ENCODE measurements at regions not wholly inside any gene's neighbourhood (a gene's known extent, or its start where the extent isn't known, plus 50 kb on each side); places are given as distances from the start of the nearest gene placed in this dataset.
"Not testable (repeated sequence)": the region's sequence is repeated elsewhere in the genome, so short reads cannot be mapped to it uniquely, and the experiment has no call there.

- DNase-seq, result no peak
Observed at GRCh38 chr10:36440539-36440938, 684.9 kb upstream of the ANKRD30A start.

- DNase-seq, result no peak
Observed at GRCh38 chr10:36437367-36437766, 688.0 kb upstream of the ANKRD30A start.

DNA sequence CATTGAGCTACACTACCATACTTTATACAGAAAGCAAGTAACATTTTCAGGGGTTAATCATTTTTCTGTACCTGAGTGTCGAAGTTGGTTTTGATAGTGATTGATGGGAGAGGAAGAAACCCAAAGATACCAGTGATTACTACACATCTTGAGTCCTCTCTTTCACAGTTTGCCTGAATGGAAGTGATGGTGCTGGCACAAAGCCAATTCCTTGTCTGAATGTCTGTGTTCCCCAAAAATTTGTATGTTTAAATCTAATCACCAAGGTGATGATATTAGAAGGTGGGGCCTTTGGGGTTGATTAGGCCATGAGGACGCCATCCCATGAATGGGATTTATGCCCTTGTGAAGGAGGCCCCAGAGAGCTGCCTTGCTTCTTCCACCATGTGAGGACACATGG is 696.9 kb upstream of the ANKRD30A start:
- no peak for DNase-seq

- DNase-seq, result no peak
Observed at GRCh38 chr10:36425131-36425797, 700.1 kb upstream of the ANKRD30A start.

DNA sequence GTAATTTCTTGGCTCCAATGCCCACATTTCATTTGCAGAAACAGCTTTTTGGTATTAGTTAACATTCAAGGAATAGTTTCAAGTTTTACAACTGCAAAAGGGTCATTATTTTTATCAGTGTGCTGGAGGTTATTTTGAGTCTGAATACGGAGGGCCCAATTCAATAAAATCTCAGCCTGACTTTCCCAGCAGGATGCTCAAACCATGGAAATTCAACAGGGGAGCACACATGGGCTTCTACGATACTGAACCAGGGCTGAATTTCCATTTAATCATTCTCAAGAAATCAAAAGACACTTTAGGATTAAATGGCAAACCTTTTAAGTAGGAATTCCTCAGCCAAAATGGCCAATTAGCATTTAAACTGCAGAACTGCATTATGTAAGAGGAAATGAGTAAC is 700.9 kb upstream of the ANKRD30A start:
- no peak for DNase-seq

DNA sequence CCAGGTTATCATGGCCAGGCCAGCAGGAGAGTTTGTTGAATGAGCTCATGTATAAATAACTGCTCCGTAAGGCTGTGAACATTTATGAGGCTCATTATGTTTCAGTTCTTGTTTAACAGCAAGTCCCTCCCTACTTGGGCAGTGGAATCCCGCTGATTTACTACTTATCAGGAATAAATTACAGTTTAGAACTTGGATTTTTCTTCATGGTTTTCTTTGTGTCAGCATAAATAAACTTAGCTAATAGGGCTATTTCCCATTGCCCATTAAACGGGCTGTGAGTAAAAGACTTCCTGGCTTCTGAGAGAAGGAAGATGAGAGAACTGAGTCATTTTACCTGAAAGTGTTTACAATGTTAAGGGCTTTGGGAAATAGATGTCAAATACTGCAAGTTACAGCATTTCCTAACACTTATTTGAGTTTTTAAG is 701.6 kb upstream of the ANKRD30A start:
- no peak for DNase-seq

GRCh38 chr10:36421992-36422391 is 703.4 kb upstream of the ANKRD30A start:
- no peak for DNase-seq

GRCh38 chr10:36416513-36416912 is 708.9 kb upstream of the ANKRD30A start:
- DNase-seq, result no peak

DNA sequence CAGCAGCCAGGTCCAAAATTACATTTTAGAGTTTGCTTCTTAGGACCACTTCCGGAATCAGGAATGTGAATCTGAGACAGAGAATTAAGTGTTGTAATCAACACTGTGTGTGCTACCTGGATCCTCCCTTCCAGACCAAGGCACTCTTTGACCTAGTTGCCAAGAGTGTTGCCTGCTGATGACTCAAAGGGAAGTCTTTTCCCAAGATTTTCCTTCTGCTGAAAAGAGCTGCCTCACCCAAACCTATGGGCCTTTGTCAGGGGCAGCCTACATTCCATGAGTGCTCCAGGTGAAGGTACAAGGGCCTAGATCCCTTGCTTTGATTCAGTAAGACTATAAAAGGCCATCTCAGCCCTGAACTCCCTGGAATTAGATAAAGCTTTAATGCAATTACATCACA is 712.5 kb upstream of the ANKRD30A start:
- DNase-seq, result no peak

GRCh38 chr10:36400238-36400637 is 725.2 kb upstream of the ANKRD30A start:
- not testable (repeated sequence) for DNase-seq

DNA sequence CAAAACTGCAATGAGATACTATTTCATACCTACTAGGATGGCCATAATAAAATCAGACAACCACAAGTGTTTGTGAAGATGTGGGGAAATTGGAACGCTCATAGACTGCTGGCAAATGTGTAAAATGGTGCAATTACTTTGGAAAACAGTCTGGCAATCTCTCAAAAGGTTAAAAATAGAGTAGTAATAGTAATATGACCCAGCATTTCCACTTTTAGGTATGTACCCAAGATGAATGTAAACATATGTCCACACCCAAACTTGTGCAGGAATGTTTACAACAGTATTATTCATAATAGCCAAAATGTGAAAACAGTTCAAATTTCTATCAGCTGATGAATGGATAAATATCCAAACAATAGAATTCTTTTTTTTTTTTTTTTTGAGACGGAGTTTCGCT is 731.6 kb upstream of the ANKRD30A start:
- DNase-seq, result no peak

- DNase-seq, result no peak
Observed at GRCh38 chr10:36391405-36391804, 734.0 kb upstream of the ANKRD30A start.

- no peak for DNase-seq
Observed at GRCh38 chr10:36390221-36390620, 735.2 kb upstream of the ANKRD30A start.

- DNase-seq, result no peak
Observed at GRCh38 chr10:36388166-36388565, 737.2 kb upstream of the ANKRD30A start.

DNA sequence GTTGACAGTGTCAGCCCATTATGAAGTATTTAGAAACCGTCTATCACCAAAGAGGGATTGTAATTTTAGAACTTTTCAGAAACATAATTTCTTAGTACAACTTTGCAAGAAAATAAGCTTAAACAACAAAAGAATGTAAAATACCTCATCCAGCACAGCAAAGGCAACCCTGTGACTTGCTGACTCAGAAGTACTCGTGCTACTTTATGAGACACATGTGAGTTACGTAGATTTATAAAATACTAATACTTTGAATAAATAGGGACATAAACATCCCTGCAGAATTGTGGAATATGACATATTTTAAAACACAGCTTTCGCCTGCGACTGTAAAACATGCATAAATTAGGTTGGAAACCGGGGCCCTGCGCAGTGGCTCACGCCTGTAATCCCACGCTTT is 739.7 kb upstream of the ANKRD30A start:
- DNase-seq, result no peak

DNA sequence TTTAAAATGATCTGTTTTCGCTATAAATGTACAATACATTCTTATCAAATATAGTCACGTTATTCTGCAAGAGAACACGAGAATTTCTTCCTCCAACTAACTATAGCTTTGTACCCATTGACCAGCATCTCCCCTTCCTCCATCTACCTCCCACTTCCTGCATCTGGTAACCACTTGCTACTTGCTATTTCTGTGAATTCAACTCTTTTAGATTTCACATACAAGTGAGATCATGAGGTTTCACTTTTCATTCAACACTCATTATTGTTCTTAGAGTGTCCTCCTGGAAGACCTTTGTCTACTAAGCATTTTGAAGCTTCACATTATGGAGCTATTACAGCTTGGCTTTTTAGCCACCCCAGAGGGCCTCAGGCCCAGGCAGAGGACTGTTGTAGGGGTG is 741.3 kb upstream of the FZD8 start:
- DNase-seq, result no peak

GRCh38 chr10:36381748-36382147 is 739.7 kb upstream of the FZD8 start:
- DNase-seq, result no peak

DNA sequence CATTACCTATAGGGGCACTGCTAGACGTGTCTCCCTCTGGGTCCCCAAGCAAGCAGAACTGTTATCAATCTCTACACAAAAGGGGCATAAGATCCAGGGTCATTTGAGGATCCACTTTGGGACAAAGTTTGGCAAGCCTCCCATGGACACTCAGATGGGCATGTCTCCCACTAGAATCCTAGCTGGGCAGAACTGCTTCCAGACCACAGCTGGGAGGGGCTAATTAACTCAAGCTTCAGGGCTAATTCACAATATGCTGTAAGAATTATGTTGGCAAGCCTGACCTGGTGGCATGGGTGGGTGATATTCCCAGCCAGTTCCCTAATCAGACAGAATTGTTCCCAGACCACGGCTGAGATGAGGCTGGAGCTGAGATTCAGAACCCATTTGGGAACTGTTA is 738.4 kb upstream of the FZD8 start:
- no peak for DNase-seq

GRCh38 chr10:36375107-36375506 is 733.0 kb upstream of the FZD8 start:
- DNase-seq, result no peak

DNA sequence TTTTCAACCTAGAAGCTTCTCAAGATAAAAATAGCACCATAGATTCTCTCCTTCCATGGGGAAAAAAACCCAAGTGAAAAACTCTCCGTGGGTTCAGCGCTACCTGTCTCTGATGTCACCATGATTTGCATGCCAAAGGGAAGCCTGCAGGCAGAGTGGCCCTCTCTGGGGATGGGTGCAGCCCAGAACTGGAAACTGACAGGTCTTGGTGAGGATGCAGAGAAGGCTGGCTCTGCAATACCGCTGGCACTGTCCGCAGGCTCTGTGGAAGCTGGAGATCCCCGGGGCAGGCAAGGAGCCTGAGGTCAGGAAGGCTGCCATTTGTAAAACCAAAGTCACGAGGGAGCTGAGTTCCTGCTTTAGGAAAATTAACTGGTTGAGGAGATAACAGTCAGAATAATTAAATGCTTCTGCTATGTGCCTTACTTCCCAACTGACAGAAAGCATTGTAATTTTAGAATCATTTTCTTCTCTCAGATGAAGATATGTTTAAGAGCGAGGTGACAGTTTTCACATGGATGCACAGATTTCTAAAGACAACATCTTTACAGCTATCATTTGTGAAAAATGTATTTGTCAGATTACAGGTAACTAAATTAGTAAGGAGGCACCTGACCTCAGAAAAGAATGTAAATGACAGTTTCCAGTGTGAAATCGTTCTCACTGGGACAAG is 731.5 kb upstream of the FZD8 start:
- no peak for DNase-seq

- no peak for DNase-seq
Observed at GRCh38 chr10:36367362-36367761, 725.3 kb upstream of the FZD8 start.

DNA sequence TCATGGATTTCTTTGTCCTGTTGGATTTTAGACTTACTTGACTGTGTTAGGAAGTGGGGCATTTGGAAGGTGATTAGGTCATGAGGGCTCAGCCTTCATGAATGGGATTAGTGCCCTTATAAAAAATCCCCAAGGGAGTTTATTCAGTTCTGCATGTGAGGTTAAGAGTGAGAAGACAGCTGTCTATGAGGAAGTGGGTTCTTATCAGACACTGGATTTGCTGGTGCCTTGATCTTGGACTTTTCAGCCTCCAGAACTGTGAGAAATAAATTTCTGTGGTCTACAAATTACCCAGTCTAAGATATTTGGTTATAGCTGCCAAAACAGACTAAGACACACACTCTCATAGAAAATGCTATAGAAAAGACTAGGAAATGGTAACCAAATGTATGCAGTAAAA is 724.7 kb upstream of the FZD8 start:
- no peak for DNase-seq

- DNase-seq, result no peak
Observed at GRCh38 chr10:36366065-36366464, 724.0 kb upstream of the FZD8 start.

- no peak for DNase-seq
Observed at GRCh38 chr10:36362257-36362656, 720.2 kb upstream of the FZD8 start.

GRCh38 chr10:36358736-36359135 is 716.6 kb upstream of the FZD8 start:
- no peak for DNase-seq
